GM19455 (cell line): ENCODE measurements at regions not wholly inside any gene's neighbourhood (a gene's known extent, or its start where the extent isn't known, plus 50 kb on each side); places are given as distances from the start of the nearest gene placed in this dataset.

ENCODE experiments used
- ATAC-seq: cut with Tn5 transposase; IDR thresholded peaks from one replicate; pipeline ENCODE4 v1.9.1; 2021; ENCODE audit not compliant: unreplicated experiment

- no peak for ATAC-seq
Observed at GRCh38 chr4:4775493-4776004, 83.9 kb upstream of the MSX1 start.

- ATAC-seq, result no peak
Observed at GRCh38 chr4:4772534-4772933, 86.9 kb upstream of the MSX1 start.

DNA sequence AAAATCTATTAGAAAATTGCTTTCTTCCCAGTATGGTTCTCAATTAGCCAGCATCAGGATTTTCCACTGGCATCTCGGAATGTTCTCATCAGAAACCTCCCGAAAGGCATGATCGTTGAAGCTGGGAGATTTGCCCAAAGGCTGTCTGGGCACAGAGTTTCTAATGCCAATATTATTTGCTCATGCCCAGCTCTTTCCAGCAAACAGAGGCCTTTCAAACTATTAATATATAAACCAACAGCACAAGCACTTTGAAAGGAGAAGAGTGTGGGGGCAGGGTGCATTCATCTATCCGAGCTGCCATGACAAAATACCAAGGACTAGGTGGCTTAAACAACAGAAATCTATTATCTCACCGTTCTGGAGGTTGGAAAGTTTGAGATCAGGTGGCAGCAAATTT lies 88.3 kb upstream of the MSX1 start:
- no peak for ATAC-seq

GRCh38 chr4:4770610-4771009 lies 88.9 kb upstream of the MSX1 start:
- ATAC-seq, result no peak

GRCh38 chr4:4766564-4766963 lies 92.9 kb upstream of the MSX1 start:
- ATAC-seq, result no peak

DNA sequence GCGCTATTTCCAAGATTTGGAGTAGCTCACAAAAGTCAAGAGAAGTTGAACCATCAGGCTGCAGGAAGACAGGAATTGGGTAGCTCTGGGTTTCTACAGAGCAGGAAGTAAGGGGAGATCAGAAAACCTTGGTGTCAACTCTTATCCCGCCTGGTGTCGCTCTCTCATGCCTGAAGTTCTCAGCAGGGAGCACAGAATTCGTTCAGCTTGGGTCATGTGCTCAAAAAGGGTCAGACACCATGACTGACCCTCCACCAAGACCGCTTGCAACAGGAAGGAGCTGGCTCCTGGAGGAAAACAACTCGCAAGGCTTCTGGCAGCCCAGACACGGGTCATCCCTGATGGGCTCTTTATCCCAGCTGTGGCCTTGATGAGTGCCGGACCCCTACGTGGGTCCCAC lies 93.7 kb upstream of the MSX1 start:
- ATAC-seq, result no peak

DNA sequence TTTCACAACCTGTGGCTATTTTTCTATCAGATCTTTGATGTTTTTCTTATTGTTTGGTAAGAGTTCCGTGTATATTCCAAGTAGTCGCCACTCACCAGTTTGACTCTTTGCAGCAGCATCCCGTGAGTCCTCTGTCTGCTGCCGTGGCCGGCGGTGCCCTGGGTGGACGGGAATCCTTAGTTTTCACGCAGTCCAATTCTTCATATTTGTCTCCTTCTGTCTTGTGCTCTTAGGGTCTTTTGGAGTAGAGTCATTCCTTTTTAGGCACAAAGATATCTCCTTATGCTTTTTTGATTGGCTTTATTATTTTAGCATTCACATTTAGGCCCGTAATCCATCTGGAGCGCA lies 94.9 kb upstream of the MSX1 start:
- ATAC-seq, result no peak

- ATAC-seq, result no peak
Observed at GRCh38 chr4:4763822-4764557, 95.5 kb upstream of the MSX1 start.

- ATAC-seq, result peak; percentile 90
Observed at GRCh38 chr4:4762909-4763821, 96.3 kb upstream of the MSX1 start.

DNA sequence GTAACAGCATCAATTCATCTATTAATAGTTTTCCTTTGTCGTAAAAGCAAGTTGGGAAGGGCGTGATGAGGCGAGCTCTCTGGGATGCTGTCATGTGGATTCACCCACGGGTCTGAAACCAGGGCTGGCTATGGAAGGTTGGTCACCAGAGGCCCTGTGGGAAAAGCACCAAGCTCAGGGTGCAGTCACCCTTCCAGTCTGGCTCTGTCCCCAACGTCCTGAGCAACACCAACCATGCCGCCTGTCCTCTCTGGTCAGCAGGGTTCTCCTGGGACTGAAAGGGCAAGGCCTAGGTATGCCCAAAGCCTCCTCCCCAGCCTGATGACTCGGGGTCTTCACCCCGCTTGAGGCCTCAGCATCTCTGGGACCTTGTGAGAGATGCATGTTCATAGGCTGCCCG lies 97.2 kb upstream of the MSX1 start:
- ATAC-seq, result no peak

GRCh38 chr4:4761128-4761982 lies 98.1 kb upstream of the MSX1 start:
- ATAC-seq, result no peak

DNA sequence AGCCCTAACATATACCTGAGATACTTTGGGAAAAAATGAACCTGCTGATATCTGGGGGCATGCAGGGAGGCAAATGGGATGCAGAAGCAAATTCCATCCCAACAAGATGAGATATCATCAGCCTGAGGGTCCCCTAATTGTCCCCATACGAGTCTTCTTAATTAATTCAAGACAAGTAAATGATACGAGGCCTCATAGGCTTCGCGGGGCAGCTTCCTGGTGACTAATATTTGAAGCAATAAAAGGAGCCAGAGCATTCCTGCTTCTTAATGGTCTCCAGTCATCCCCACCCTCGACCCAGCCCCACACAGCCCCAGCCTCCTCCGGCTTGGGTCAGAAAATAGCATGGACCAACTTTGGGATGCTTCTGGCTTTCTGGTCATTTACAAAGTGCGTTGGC lies 99.6 kb upstream of the MSX1 start:
- ATAC-seq, result no peak

- no peak for ATAC-seq
Observed at GRCh38 chr4:4759232-4759631, 100.2 kb upstream of the MSX1 start.

GRCh38 chr4:4758681-4759080 lies 100.8 kb upstream of the MSX1 start:
- ATAC-seq, result no peak

DNA sequence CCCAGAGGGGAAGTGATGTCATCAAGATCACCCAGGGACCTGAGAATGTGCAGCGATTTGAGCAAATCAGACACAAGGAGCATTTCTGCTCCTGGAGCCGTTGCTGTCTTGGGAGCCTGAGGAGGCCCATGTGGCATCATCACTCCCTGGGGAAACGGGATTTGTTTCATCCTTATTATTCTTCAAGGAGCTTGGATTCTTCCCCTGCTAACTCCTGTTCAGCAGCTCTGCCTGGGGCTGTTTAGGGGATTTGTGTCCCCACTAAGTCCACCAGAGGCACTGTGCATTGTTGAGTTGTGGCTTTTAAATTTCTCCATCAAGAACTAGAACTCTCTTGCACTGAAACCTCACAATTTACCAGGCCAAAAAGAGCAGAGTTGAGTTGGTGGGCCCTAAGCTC lies 104.2 kb upstream of the MSX1 start:
- no peak for ATAC-seq

GRCh38 chr4:4754641-4755040 lies 104.8 kb upstream of the MSX1 start:
- ATAC-seq, result no peak

- no peak for ATAC-seq
Observed at GRCh38 chr4:4753643-4754042, 105.8 kb upstream of the MSX1 start.

DNA sequence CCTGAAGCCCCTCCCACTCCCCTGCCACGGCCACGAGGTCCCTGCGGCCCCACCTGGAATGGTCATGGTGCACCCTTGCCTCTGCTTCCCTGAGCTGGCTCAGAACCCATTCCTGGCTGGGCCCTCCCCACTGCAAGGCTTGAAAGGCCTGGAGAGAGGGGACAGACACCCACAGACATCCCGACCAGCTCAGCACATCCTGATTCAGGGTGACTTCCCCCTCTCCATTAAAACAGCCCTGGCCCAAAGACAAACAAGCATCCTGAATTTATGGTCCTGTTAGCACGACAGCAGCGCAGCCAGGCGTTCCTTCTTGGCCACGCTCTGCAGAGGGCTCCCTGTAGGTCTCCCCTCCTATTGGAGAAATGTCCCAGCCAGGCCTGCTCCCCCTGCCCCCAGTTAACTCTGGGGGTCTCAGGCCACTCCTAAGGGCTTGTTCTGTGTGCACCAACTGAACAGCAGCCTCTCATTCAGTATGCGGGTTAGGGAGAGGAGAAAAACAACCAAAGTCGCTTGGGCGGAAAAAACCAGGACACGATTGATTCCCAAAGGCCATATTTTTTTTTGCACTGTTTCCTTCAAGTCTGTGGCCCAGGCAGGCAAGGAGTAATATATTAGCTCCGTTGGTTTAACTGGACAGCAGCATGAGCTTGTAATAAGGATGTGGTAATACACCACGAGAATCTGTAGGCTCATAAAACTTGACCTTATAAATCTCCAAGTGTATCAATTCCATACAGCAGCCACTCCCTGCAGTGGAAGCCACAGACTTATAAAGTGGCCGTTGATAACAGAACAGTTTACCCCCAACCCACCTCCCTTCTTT lies 106.7 kb upstream of the MSX1 start:
- ATAC-seq, result no peak

DNA sequence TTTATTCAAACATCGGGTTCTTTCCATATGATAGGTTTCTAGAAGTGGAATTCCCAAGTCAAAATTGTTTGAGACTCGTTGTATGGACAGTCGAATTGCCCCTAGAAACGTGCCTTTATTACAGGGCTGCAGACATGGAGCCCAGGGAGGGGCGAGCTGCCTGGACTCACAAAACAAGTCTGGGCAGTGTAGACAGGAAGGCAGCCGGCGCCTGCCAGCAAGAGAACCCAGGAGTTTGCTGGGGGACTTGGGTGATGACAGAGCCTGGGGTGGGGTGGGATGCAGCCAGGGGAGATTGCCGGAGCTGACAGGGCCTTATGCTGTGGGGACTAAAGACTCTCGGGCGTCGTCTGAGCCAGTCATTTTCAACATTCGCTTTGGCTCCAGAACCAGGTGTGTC lies 107.4 kb upstream of the MSX1 start:
- ATAC-seq, result no peak

DNA sequence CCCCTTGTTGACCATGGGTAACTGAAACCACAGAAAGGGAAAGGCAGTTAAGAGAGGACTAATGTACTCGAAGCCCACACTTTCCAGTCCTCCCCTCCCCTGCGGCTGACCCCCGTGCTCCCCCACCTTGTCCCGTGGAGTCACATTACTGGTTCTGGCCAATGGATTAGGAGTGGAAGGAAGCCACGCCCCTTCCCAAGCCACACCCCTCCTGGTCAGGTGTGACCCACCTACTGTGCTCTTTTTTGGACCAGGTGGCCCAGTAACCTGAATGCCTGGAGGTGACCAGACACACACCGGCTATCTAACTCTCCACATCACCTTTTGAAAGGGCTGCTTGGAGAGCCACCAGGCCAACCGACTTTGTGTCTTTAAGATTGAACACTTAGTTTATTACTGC lies 109.3 kb upstream of the MSX1 start:
- ATAC-seq, result no peak
